CD4-positive, alpha-beta T cell treated with Interleukin-21 for 1 hour (primary cell): ENCODE measurements at regions not wholly inside any gene's neighbourhood (a gene's known extent, or its start where the extent isn't known, plus 50 kb on each side); places are given as distances from the start of the nearest gene placed in this dataset.
"Not testable (repeated sequence)": the region's sequence is repeated elsewhere in the genome, so short reads cannot be mapped to it uniquely, and the experiment has no call there.

Experiments used
- DNase-seq: peaks from one replicate; pipeline ENCODE4 v3.0.0-alpha.2; 2020

- no peak for DNase-seq
Observed at GRCh38 chr4:3645711-3646679, 113.8 kb upstream of the LRPAP1 start.

DNA sequence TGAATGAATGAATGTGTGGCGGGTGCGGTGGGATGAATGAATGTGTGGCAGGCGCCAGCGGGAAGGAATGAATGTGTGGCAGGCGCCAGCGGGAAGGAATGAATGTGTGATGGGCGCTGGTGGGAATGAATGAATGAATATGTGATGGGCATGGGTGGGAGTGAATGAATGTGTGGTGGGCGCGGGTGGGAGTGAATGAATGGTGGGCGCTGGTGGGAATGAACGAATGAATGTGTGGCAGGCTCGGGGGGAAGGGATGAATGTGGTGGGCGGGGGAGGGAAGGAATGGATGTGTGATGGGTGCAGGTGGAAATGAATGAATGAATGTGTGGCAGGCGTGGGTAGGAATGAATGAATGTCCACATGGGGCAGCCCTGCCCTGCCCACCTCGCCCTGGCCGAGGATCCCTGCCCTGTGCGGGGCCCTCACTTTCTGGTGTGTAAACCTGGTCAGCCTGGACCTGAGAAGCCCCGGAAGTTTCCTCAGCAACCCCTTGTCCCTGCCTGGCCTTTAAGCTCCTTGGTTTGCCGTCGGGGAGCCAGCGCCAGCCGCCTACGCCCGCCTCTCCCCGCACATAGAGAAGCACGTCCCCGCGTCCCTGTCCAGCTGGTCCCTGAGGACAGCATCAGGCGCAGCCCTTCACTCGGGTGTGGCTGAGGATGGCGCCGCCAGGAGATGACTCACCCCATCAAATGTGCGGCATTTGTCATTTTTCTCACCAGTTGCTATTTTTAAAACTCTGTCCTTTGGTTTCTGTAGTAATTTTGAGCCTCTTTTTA, 112.8 kb upstream of the LRPAP1 start:
- DNase-seq: no peak

GRCh38 chr4:3643518-3644433, 111.6 kb upstream of the LRPAP1 start:
- DNase-seq: no peak

DNA sequence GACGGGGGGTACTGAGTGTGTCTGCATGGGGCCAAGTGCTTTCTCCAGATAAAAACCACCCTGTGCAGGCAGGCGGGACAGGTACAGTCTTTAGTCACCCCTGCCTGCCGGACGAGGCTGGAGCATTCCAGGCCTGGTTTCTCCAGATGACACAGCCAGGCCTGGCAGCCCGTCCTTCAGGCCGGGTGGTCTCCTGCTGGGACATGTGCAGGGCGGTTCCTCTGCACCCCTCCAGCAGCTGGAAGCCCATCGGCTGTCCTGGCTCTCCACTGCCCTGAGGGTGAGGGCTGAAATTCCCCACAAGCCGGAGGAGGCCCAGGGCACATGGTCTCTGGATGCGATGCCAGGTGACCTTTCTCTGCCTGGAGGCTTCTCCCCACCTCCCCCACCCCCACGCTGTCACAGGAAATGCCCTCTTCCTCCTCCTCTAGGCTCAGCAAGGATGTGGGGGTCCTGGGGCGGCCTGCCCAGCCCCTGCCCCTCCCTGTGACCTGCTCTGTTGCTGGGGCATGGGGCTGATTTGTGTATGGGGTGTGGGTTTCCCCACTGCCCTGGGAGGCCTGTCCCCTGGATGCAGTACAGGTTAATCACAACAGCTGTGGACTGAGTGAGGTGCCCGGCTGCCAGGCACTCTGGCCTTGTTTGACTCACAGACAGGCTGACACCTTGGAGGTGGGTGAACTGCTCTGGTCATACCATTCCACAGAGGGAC, 110.7 kb upstream of the LRPAP1 start:
- DNase-seq: no peak

DNA sequence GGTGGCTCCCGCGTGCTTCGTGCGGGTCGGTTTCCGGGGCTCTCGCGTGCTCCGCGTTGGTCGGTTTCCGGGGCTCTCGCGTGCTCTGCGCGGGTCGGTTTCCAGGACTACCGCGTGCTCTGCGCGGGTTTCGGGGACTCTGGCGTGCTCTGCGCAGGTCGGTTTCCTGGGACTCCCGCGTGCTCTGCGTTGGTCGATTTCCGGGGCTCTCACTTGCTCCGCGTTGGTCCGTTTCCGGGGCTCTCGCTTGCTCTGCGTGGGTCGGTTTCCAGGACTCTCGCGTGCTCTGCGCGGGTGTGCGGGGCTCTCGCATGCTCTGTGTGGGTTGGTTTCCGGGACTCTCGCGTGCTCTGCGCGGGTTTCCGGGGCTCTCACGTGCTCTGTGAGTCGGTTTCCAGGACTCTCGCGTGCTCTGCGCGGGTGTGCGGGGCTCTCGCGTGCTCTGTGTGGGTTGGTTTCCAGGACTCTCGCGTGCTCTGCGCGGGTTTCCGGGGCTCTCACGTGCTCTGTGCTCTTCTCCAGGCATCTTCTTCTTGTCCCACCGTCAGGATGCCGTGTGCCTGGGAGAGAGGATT, 109.9 kb upstream of the LRPAP1 start:
- no peak for DNase-seq

DNA sequence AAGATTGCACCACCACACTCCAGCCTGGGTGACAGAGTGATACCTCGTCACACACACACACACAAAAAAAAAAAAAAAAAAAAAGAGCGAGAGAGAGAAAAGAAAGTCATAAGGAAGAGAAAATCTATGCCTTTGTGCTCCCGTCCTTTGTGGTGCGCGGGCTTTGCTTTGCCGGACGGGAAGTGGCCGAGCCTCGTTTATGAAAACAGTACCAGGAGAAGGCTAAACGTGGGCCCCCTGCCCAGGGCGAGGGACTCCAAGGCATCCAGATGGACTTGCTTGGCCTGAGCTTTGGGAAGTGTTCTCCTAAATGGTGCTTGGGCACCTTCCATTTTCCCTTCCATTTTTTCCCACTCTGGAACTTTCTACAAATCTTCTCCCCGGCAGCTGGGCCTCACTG, 109.3 kb upstream of the LRPAP1 start:
- no peak for DNase-seq

- DNase-seq: no peak
Observed at GRCh38 chr4:3640587-3640962, 108.4 kb upstream of the LRPAP1 start.

DNA sequence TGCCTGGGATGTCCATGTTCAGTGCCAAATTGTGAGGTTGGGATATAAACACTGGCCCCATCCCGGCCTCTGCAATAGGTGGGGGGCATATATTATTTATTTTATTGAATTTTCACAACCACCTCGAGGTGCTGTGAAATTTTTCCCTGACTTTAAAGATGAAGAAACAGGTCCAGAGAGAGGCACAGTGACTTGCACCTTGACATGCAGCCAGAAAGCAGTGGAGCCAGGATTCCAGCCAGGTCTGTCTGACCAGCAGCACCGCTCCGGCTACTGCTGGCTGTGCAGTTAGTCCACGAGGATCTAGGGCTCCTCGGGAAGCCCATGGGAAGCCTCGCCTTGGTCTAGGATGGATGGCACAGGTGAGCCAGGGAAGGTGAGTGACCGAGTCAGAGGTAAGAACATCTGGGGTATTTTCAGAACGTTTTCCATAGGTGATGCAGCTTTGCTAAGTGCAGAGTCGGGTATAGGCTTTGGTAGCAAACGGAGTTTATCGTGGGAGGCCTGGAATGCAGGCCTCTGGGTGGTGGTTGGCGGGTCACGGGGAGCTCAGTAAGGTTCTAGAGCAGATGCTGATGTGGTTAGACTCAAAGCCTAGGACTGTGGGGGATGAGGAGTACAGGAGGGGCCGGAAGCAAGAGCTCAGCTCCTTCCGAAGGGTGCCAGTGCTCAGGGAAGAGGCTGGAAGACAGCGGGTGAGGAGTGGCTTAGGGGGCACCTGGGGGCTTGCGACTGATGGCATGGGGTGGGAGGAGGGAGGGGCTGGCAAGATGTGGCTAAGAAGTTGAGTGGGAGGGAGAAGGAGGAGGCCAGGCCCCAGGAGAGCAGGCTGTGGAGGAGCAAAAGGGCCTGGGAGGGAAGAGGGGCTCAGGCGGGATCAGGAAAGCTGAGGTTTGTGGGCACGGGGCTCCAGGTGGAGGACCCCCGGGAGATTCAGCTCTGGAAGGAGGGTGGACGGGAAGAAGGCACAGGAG, 107.7 kb upstream of the LRPAP1 start:
- DNase-seq: no peak

DNA sequence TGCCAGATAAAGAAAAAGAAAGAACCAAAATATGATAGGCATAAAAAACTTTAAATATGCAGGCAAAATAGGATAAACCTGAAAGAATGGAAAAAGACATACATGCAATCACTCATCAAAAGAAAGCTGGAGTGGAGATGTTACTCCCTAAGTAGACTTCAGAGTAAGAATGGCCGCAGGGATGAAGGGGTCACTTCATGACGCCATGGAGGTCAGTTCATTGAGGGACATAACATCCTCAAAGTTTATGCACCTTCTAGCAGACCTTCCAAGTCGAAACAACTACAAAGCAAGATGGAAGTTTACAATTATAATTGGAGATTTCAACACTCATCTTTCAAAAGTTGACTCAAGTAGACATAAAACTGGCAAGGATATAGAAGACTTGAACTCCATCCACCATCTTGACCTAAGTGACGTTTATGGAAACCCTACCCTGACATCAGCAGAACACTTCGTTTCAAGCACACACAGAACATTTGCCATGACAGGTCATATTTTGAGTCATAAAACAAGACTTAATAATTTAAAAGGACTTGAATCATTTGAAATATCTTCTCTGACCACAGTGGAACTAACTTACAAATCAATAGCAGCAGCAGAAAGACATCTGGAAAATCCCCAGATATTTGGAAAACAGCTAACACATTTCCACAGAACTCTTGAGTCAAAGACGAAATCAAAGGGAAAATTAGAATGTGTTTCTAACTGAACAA, 106.0 kb upstream of the LRPAP1 start:
- no peak for DNase-seq

- DNase-seq: no peak
Observed at GRCh38 chr4:3637326-3638016, 105.2 kb upstream of the LRPAP1 start.

GRCh38 chr4:3636646-3637320, 104.6 kb upstream of the LRPAP1 start:
- no peak for DNase-seq

GRCh38 chr4:3636020-3636419, 103.8 kb upstream of the LRPAP1 start:
- DNase-seq: not testable (repeated sequence)

GRCh38 chr4:3634894-3635820, 102.9 kb upstream of the LRPAP1 start:
- DNase-seq: no peak

GRCh38 chr4:3634281-3634857, 102.1 kb upstream of the LRPAP1 start:
- DNase-seq: no peak

GRCh38 chr4:3633277-3633676, 101.1 kb upstream of the LRPAP1 start:
- DNase-seq: not testable (repeated sequence)

GRCh38 chr4:3632794-3633193, 100.6 kb upstream of the LRPAP1 start:
- DNase-seq: not testable (repeated sequence)
